WTC11 (cell line): ENCODE measurements at regions not wholly inside any gene's neighbourhood (a gene's known extent, or its start where the extent isn't known, plus 50 kb on each side); places are given as distances from the start of the nearest gene placed in this dataset.

Experiments used
- ATAC-seq: fragments of 200-7000 bp; cut with Tn5 transposase; 2 replicates; pipeline ENCODE4 v1.10.0; 2021; ENCODE audit warnings: mild to moderate bottlenecking, moderate library complexity
- CTCF ChIA-PET: fragments of 300-600 bp; sonication (Branson Sonifier 250); formaldehyde crosslinking; loops from one replicate; lab custom pipeline; 2021; ENCODE audit warnings: antibody characterized with exemption; lab: Charles Lee
- POLR2A ChIA-PET: fragments of 350-600 bp; sonication (Branson Sonifier 250); formaldehyde crosslinking; loops from one replicate; lab custom pipeline; 2021; ENCODE audit warnings: antibody characterized with exemption; lab: Charles Lee
- DNase-seq: peaks from one replicate; pipeline ENCODE4 v3.0.0; 2021; ENCODE audit warnings: low spot score
- H3K27ac Mint-ChIP-seq: 2 replicates; pipeline ENCODE4 v1.8.0; 2021; ENCODE audit warnings: mixed read lengths
- H3K27me3 Mint-ChIP-seq: 2 replicates; pipeline ENCODE4 v1.8.0; 2021; ENCODE audit warnings: low read depth, mild to moderate bottlenecking, moderate library complexity, mixed read lengths
- H3K36me3 Mint-ChIP-seq: 2 replicates; pipeline ENCODE4 v1.8.0; 2021; ENCODE audit warnings: mixed read lengths
- H3K4me1 Mint-ChIP-seq: 2 replicates; pipeline ENCODE4 v1.8.0; 2022; ENCODE audit warnings: mixed read lengths
- H3K4me3 Mint-ChIP-seq: 2 replicates; pipeline ENCODE4 v1.8.0; 2021; ENCODE audit warnings: mild to moderate bottlenecking, moderate library complexity, mixed read lengths
- H3K9me3 Mint-ChIP-seq: 2 replicates; pipeline ENCODE4 v1.8.0; 2021; ENCODE audit warnings: mixed read lengths
- CBFB ChIP-seq: sonication (generic); formaldehyde crosslinking; IDR thresholded peaks from 2 replicates; pipeline ENCODE4 v1.8.1; 2022; ENCODE audit warnings: mild to moderate bottlenecking, low read depth, missing genetic modification reagents
- CREB1 ChIP-seq: sonication (generic); formaldehyde crosslinking; IDR thresholded peaks from 2 replicates; pipeline ENCODE4 v1.8.0; 2023; ENCODE audit warnings: mild to moderate bottlenecking, missing genetic modification reagents
- ZBTB21 ChIP-seq: sonication (generic); formaldehyde crosslinking; IDR thresholded peaks from 2 replicates; pipeline ENCODE4 v1.8.1; 2023; ENCODE audit warnings: mild to moderate bottlenecking, missing genetic modification reagents, borderline replicate concordance
- ZBTB43 ChIP-seq: sonication (generic); formaldehyde crosslinking; IDR thresholded peaks from 2 replicates; pipeline ENCODE4 v1.8.1; 2023; ENCODE audit warnings: mild to moderate bottlenecking, missing genetic modification reagents
- ZNF219 ChIP-seq: sonication (generic); formaldehyde crosslinking; IDR thresholded peaks from 2 replicates; pipeline ENCODE4 v1.8.0; 2023; ENCODE audit warnings: missing genetic modification reagents, mild to moderate bottlenecking, borderline replicate concordance
- ZNF281 ChIP-seq: sonication (generic); formaldehyde crosslinking; IDR thresholded peaks from 2 replicates; pipeline ENCODE4 v1.8.0; 2023; ENCODE audit warnings: mild to moderate bottlenecking, missing genetic modification reagents
- TF ChIP-seq, protein P1 (sequence below): sonication (generic); formaldehyde crosslinking; IDR thresholded peaks from 2 replicates; pipeline ENCODE4 v1.8.1; 2023; ENCODE audit warnings: mild to moderate bottlenecking, missing genetic modification reagents
- TF ChIP-seq, protein P2 (sequence below): sonication (generic); formaldehyde crosslinking; IDR thresholded peaks from 2 replicates; pipeline ENCODE4 v1.8.1; 2023; ENCODE audit warnings: mild to moderate bottlenecking, missing genetic modification reagents, moderate library complexity
- TF ChIP-seq, protein P3 (sequence below): sonication (generic); formaldehyde crosslinking; IDR thresholded peaks from 2 replicates; pipeline ENCODE4 v1.8.0; 2023; ENCODE audit warnings: missing genetic modification reagents, mild to moderate bottlenecking, borderline replicate concordance

GRCh38 chr3:71912839-71913495 is 128.0 kb upstream of the PROK2 start:
- CTCF ChIA-PET: interaction anchor here (0.6 to 1.0 kb wide), 2 partner anchors 30 to 37 kb away, joined by 3 read pairs; no protein-coding TSS in a partner anchor
- H3K4me1 Mint-ChIP-seq: peaks cover 24% of the 10 kb centered on the region
- TF ChIP-seq, protein P1, sequence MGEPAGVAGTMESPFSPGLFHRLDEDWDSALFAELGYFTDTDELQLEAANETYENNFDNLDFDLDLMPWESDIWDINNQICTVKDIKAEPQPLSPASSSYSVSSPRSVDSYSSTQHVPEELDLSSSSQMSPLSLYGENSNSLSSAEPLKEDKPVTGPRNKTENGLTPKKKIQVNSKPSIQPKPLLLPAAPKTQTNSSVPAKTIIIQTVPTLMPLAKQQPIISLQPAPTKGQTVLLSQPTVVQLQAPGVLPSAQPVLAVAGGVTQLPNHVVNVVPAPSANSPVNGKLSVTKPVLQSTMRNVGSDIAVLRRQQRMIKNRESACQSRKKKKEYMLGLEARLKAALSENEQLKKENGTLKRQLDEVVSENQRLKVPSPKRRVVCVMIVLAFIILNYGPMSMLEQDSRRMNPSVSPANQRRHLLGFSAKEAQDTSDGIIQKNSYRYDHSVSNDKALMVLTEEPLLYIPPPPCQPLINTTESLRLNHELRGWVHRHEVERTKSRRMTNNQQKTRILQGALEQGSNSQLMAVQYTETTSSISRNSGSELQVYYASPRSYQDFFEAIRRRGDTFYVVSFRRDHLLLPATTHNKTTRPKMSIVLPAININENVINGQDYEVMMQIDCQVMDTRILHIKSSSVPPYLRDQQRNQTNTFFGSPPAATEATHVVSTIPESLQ (CRISPR knock-in tag): no peak
- no peak for TF ChIP-seq ZNF219 (CRISPR knock-in tag)
- TF ChIP-seq ZNF281: no peak
- no peak for TF ChIP-seq CREB1 (CRISPR knock-in tag)
- TF ChIP-seq, protein P2, sequence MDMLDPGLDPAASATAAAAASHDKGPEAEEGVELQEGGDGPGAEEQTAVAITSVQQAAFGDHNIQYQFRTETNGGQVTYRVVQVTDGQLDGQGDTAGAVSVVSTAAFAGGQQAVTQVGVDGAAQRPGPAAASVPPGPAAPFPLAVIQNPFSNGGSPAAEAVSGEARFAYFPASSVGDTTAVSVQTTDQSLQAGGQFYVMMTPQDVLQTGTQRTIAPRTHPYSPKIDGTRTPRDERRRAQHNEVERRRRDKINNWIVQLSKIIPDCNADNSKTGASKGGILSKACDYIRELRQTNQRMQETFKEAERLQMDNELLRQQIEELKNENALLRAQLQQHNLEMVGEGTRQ (CRISPR knock-in tag): no peak
- no peak for TF ChIP-seq CBFB (CRISPR knock-in tag)
- TF ChIP-seq ZBTB21 (CRISPR knock-in tag): no peak
- POLR2A ChIA-PET: no interaction called here
- no peak for DNase-seq
- no peak for ATAC-seq
- peaks cover 3% of the 10 kb centered on the region; the same call in 1 of the 2 replicates for H3K27me3 Mint-ChIP-seq
- H3K36me3 Mint-ChIP-seq: peaks cover 18% of the 10 kb centered on the region
- no peak overlapping the region for H3K27ac Mint-ChIP-seq
- H3K4me3 Mint-ChIP-seq: no peak overlapping the region
- peaks cover 23% of the 10 kb centered on the region for H3K9me3 Mint-ChIP-seq

DNA sequence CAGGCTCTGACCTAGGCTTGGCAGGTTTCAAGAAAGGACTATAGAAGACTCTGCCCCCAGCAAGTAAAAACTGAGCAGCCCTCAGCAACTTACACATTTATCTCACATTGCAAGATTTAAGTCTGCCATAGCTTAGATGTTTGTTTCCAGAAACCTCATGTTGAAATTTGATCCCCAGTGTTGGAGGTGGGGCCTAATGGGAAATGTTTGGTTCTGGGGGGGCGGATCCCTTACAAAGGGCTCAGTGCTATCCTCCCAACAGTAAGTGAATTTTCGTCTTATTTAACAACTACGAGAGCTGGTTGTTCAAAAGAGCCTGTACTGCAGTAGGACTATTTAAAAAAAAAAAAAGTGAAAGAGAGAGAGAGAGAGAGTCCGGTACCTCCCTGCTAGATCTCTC is 125.2 kb upstream of the PROK2 start:
- CTCF ChIA-PET: interaction anchor here (1.4 to 2.7 kb wide), 3 partner anchors 10 to 34 kb away, joined by 4 to 15 read pairs (median 5); no protein-coding TSS in a partner anchor
- Mint-ChIP-seq H3K9me3 (peaks cover 23% of the 10 kb centered on the region), H3K27me3 (peaks cover 3% of the 10 kb centered on the region), H3K4me1 (peaks cover 24% of the 10 kb centered on the region), H3K4me3 (no peak overlapping the region), H3K27ac (no peak overlapping the region), H3K36me3 (peaks cover 18% of the 10 kb centered on the region)
- peak; percentile 63 for ATAC-seq
- no peak for TF ChIP-seq ZBTB43 (CRISPR knock-in tag)
- TF ChIP-seq, protein P3, sequence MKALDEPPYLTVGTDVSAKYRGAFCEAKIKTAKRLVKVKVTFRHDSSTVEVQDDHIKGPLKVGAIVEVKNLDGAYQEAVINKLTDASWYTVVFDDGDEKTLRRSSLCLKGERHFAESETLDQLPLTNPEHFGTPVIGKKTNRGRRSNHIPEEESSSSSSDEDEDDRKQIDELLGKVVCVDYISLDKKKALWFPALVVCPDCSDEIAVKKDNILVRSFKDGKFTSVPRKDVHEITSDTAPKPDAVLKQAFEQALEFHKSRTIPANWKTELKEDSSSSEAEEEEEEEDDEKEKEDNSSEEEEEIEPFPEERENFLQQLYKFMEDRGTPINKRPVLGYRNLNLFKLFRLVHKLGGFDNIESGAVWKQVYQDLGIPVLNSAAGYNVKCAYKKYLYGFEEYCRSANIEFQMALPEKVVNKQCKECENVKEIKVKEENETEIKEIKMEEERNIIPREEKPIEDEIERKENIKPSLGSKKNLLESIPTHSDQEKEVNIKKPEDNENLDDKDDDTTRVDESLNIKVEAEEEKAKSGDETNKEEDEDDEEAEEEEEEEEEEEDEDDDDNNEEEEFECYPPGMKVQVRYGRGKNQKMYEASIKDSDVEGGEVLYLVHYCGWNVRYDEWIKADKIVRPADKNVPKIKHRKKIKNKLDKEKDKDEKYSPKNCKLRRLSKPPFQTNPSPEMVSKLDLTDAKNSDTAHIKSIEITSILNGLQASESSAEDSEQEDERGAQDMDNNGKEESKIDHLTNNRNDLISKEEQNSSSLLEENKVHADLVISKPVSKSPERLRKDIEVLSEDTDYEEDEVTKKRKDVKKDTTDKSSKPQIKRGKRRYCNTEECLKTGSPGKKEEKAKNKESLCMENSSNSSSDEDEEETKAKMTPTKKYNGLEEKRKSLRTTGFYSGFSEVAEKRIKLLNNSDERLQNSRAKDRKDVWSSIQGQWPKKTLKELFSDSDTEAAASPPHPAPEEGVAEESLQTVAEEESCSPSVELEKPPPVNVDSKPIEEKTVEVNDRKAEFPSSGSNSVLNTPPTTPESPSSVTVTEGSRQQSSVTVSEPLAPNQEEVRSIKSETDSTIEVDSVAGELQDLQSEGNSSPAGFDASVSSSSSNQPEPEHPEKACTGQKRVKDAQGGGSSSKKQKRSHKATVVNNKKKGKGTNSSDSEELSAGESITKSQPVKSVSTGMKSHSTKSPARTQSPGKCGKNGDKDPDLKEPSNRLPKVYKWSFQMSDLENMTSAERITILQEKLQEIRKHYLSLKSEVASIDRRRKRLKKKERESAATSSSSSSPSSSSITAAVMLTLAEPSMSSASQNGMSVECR (CRISPR knock-in tag): no peak
- POLR2A ChIA-PET: no interaction called here
- DNase-seq: no peak
